ENCODE measurements at regions not wholly inside any gene's neighbourhood (a gene's known extent, or its start where the extent isn't known, plus 50 kb on each side); places are given as distances from the start of the nearest gene placed in this dataset.

DNA sequence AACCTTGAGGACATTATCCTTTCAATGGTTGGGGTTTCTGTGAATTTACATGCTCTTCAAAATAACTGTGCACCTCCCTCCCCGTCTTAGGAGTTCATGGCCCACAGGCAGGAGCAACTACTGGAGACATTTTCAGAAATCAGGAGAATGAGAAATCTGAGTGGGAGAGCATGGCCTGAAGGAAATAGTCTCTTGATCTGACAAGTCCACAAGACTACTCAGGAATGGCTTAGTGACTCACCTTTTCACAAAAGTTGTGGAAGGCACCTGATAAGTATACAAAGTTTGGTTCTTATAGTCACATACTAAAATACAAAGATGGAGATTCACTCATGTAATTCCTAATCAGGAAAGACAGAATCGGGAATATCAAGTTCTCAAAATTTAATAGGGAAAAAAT, 83.6 kb upstream of the NCKAP5 start:
- Mint-ChIP-seq H3K9me3 (peaks cover 0 to 28% (median 4%) of the 10 kb centered on the region in 9 donors), H3K4me1 (no peaks in the 10 kb centered on the region), H3K36me3 (no peaks in the 10 kb centered on the region), H3K4me3 (no peak overlapping the region), H3K27me3 (peaks cover 0 to 5% (median 0%) of the 10 kb centered on the region in 5 donors), H3K27ac (no peak overlapping the region)
- POLR2A ChIA-PET = no interaction called here
- DNase-seq (no peak), ATAC-seq (no peak)

DNA sequence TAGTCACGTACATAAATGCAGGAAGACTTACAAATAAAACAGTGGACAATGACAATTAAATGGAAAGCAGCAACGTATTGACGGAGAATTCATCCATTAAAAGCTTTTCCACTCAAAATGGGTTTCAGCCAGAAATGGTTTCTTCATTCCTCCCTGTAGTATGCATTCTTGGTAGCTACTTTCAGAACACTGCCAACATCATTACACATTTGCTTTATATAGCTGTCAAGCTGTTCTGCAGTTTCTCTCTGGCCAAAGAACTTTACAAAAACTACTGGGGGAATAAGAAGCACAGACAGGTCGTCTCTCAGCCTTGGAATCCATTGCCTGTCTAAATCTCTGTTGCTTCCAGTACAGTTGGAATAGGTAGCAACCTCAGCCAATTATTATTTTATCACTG, 84.1 kb upstream of the NCKAP5 start:
- POLR2A ChIA-PET = no interaction called here
- H3K36me3 Mint-ChIP-seq = no peaks in the 10 kb centered on the region
- no peak overlapping the region for H3K27ac Mint-ChIP-seq
- ATAC-seq = no peak
- no peak overlapping the region for H3K4me3 Mint-ChIP-seq
- peaks cover 0 to 1% (median 0%) of the 10 kb centered on the region in 5 donors for H3K27me3 Mint-ChIP-seq
- DNase-seq = no peak
- H3K9me3 Mint-ChIP-seq = peaks cover 0 to 23% (median 4%) of the 10 kb centered on the region in 9 donors
- H3K4me1 Mint-ChIP-seq = no peaks in the 10 kb centered on the region

DNA sequence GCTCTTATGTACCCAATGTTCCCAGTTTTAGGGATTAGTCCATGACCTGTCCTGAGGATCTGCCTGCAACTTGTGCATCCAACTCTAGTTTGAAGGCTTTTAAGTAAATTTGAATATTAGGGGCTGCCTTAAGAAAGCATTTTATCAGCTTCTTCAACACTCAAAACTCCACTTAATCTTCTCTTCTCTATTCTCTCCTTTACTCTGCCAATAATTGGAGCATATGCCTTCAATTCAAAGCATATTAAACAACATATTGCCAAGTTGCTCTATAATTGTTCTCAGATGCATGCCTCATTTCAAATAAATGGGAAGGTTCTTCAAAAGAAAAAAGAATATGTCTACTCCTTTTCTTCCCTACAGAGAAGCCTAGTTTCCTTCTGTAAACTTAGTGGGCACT, 84.8 kb upstream of the NCKAP5 start:
- Mint-ChIP-seq H3K4me1 (no peaks in the 10 kb centered on the region), H3K36me3 (no peaks in the 10 kb centered on the region), H3K27me3 (no peaks in the 10 kb centered on the region), H3K4me3 (no peak overlapping the region), H3K9me3 (peaks cover 0 to 19% (median 4%) of the 10 kb centered on the region in 9 donors), H3K27ac (no peak overlapping the region)
- DNase-seq (no peak), ATAC-seq (no peak)
- POLR2A ChIA-PET = no interaction called here

DNA sequence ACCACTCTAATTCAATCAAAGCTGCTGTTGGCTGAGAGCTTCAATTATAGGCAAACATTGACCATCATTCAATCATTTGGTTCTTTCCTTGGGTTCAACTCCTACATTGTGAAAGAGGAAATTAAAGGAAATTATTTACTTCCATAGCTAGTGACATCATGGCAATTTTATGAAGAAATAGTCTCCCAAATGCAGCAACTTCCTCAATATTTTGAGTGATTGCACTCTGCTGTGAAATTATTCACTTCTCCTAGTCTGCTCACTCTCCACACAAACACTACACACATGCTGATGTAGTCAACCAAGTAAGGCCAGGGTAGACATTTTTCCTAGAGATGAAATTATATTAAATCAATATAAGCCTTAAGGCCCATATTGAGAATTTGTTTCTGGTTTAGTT, 86.7 kb upstream of the NCKAP5 start:
- Mint-ChIP-seq H3K27ac (no peak overlapping the region), H3K27me3 (no peaks in the 10 kb centered on the region), H3K36me3 (no peaks in the 10 kb centered on the region), H3K4me1 (no peaks in the 10 kb centered on the region), H3K9me3 (peaks cover 0 to 19% (median 0%) of the 10 kb centered on the region in 9 donors), H3K4me3 (no peak overlapping the region)
- POLR2A ChIA-PET = no interaction called here
- no peak for ATAC-seq
- DNase-seq = no peak

DNA sequence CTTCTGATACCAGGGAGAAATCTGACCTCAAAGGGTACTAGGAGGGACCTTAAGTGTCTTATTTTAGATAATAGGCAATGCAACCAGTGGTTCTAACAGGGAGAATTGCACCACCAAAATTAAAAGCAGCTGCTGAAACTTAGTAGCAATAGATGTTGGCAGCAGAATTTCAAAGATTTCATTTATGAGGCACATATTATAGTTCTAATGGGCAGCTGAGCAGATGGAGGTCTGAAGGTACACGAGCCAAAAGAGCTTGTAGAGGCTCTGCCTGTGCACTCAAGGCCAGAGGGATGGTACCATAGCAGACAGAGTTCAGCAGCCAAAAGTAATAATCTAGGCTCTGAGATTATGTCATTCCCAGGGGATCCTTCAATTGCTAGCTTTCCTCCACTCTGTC, 87.3 kb upstream of the NCKAP5 start:
- Mint-ChIP-seq H3K4me1 (no peaks in the 10 kb centered on the region), H3K4me3 (no peak overlapping the region), H3K9me3 (peaks cover 0 to 19% (median 0%) of the 10 kb centered on the region in 9 donors), H3K27me3 (no peaks in the 10 kb centered on the region), H3K36me3 (no peaks in the 10 kb centered on the region), H3K27ac (no peak overlapping the region)
- ATAC-seq (no peak), DNase-seq (no peak)
- POLR2A ChIA-PET = no interaction called here

DNA sequence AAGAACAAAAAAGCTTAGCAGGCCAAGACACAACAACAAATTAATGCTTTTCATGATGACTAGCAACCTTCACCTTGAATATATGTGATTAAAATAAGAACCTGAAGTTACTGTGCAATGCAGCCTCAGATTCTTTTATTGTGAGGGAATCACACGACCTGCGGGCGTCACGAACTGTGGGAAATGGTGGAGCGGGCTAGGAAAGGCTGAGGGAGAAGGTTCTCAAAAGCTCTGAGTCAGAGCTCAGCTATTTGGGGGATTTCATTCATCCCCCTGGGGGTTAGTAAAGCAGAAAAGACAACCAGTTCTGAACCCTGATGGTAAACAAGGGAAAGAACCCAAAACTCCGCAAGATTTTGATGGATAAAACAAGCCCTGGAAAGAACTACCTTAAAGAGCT, 89.3 kb upstream of the NCKAP5 start:
- Mint-ChIP-seq H3K4me3 (no peak overlapping the region), H3K9me3 (peaks cover 0 to 9% (median 0%) of the 10 kb centered on the region in 9 donors)
- DNase-seq = no peak

DNA sequence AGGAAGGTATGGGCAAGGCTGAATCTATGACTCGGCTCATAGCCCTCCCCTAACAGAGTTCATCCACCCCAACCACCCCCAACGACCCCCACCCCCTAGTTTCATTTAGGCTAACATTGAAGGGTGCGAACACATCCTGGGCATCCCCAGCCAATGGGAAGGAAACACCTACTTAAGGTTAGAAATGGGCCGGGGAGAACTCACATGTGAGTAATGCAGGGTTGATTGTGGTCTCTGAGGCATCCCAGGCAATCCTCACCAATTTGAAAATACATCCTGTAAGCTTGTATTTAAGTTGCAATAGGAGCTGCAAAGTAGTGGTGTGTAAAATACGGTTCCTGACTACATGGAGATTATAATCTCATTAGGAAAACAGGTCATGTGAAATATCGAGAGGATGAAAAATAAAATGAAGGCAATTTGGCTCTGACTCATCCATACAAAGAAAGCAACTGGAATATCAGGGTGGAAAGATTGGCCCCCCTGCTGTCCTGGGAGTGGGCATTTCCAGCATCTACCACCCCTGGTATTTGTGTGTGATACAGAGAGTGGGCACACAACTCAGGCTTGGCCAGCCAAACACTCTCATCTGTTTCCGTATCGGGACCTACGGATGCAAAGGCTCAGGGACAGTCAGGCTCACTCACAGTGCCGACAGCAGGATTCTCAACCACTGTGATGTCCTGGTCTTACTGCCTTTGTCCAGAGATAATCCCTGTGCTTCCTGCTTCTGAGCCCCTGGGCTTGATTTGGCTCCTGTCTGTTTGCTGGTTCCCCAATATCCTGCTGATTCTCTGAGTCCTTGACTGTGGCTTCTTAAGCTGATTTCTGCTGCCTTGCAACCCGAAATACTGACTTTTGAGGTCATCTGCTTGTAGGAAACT, 90.0 kb upstream of the NCKAP5 start:
- Mint-ChIP-seq H3K4me1 (no peaks in the 10 kb centered on the region), H3K27ac (no peak overlapping the region), H3K4me3 (no peak overlapping the region), H3K27me3 (peaks cover 0 to 3% (median 0%) of the 10 kb centered on the region in 5 donors), H3K9me3 (peaks cover 0 to 9% (median 0%) of the 10 kb centered on the region in 9 donors), H3K36me3 (no peaks in the 10 kb centered on the region)
- DNase-seq (no peak), ATAC-seq (no peak)
- POLR2A ChIA-PET = no interaction called here

More for the DNA sequence above, 89.3 kb upstream of the NCKAP5 start:
- Mint-ChIP-seq H3K27me3 (peaks cover 0 to 3% (median 0%) of the 10 kb centered on the region in 5 donors), H3K4me1 (no peaks in the 10 kb centered on the region), H3K36me3 (no peaks in the 10 kb centered on the region), H3K27ac (no peak overlapping the region)
- no peak for ATAC-seq
- POLR2A ChIA-PET = no interaction called here

DNA sequence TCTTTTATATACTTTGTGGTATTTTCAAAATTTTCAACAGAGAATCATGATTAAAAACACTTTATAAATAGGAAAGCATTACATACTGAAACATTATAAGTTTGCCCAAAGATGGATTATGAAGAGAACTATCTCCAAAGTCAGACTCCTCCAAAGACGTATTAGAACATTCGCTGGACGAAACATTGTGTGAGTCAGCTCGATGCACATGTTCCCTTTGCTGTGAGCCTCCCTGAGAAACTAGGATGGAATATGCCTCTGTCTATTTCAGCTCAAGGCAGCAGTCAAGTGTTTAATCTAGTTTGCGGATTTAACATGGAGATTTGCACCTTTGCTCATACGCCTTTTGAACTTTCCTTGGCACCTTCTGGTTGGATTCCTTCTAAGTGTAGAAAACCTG, 92.2 kb upstream of the NCKAP5 start:
- POLR2A ChIA-PET = no interaction called here
- no peaks in the 10 kb centered on the region for H3K36me3 Mint-ChIP-seq
- no peak for DNase-seq

DNA sequence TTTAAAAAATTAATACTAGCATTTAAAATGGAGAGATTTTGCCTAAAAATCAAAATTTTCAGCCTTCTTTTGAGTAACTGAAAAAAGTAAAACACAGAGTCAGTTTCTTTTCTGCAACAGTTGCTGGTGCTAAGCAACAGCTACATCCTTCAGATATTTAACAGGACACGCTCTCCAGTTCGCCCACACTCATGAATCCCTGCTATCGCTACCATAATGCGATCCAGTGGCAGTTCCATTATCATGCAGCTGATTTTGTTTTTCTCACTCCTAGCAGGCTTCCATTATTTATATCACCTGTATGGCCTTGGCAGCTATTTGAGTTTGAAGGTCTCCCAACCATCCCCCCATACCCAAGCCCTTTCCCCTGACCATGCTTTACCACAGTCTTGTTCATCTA, 93.1 kb upstream of the NCKAP5 start:
- no peak overlapping the region for H3K4me3 Mint-ChIP-seq
- no peaks in the 10 kb centered on the region for H3K4me1 Mint-ChIP-seq
- no peak overlapping the region for H3K27ac Mint-ChIP-seq
- ATAC-seq = no peak
- no peak for DNase-seq
- POLR2A ChIA-PET = no interaction called here
- H3K9me3 Mint-ChIP-seq = peaks cover 0 to 13% (median 0%) of the 10 kb centered on the region in 9 donors
- peaks cover 0 to 3% (median 0%) of the 10 kb centered on the region in 5 donors for H3K27me3 Mint-ChIP-seq
- H3K36me3 Mint-ChIP-seq = no peaks in the 10 kb centered on the region

More for the DNA sequence above, 92.2 kb upstream of the NCKAP5 start:
- H3K9me3 Mint-ChIP-seq = peaks cover 0 to 13% (median 0%) of the 10 kb centered on the region in 9 donors
- H3K4me3 Mint-ChIP-seq = no peak overlapping the region
- H3K27ac Mint-ChIP-seq = no peak overlapping the region
- H3K4me1 Mint-ChIP-seq = no peaks in the 10 kb centered on the region
- peaks cover 0 to 3% (median 0%) of the 10 kb centered on the region in 5 donors for H3K27me3 Mint-ChIP-seq
- no peak for ATAC-seq

DNA sequence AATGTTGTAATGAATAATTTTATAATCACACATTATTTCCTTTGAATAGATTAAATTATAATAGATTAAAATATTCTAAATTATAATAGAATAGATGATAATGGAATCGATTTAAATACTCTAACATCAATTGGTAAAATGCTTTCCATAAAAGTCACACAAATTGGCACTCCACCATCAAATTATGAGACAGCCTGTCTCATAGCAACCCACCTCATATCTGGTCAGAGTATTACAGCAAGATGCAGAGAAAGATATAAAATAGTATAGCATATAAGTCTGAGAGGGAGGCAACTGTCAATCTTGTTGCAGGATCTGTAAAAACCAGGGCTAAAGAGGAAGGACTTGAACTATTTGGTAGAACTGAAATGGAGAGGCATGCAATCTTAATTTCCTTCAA, 98.4 kb upstream of the NCKAP5 start:
- Mint-ChIP-seq H3K4me1 (no peaks in the 10 kb centered on the region), H3K4me3 (no peak overlapping the region), H3K27ac (no peak overlapping the region), H3K9me3 (peaks cover 5 to 21% (median 12%) of the 10 kb centered on the region in 9 donors), H3K36me3 (peaks cover 0 to 13% (median 0%) of the 10 kb centered on the region in 3 donors), H3K27me3 (peaks cover 0 to 6% (median 0%) of the 10 kb centered on the region in 5 donors)
- ATAC-seq = no peak
- DNase-seq = no peak
- POLR2A ChIA-PET = no interaction called here

DNA sequence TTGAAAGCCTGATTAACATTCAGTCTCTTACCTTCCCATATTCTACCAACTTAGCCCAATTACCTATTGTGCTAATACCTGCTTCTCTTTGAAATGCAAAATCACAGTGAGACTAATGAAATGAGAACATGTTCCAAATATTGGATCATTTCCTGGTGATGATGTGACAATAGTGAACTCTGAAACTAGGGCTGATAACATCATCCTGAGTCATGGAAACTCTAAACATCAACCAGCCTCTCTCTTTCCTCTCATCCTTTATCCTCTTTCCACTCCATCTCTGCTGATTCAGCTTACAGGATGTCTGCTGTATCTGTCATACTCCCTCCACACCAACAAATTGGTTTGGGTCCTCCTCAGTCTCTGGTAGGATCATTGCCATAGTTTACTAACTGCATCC, 98.8 kb upstream of the NCKAP5 start:
- no peak for ATAC-seq
- POLR2A ChIA-PET = no interaction called here
- peaks cover 0 to 6% (median 0%) of the 10 kb centered on the region in 5 donors for H3K27me3 Mint-ChIP-seq
- no peak overlapping the region for H3K27ac Mint-ChIP-seq
- H3K36me3 Mint-ChIP-seq = peaks cover 0 to 13% (median 0%) of the 10 kb centered on the region in 3 donors
- peak overlapping the region in 1 of 10 donors; percentile 28 for H3K4me3 Mint-ChIP-seq
- DNase-seq = no peak
- peaks cover 5 to 21% (median 12%) of the 10 kb centered on the region in 9 donors for H3K9me3 Mint-ChIP-seq
- no peaks in the 10 kb centered on the region for H3K4me1 Mint-ChIP-seq

DNA sequence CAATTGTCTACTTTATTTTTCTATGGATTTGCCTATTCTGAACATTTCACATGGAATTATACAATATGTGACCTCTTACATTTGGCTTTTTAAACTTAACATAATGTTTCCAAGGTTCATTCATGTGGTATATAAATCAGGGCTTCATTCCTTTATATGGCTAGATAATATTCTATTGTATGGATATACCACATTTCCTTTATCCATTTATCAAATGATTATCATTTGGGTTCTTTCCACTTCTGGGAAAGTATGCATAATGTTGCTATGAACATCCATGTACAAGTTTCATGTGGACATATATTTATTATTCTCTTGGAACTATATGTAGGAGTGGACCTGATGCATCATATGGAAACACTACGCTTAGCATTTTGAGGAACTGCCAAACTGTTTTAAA, 99.7 kb upstream of the NCKAP5 start:
- DNase-seq = no peak
- peaks cover 0 to 13% (median 0%) of the 10 kb centered on the region in 3 donors for H3K36me3 Mint-ChIP-seq
- H3K27ac Mint-ChIP-seq = no peak overlapping the region
- no peak for ATAC-seq
- peaks cover 0 to 6% (median 0%) of the 10 kb centered on the region in 5 donors for H3K27me3 Mint-ChIP-seq
- POLR2A ChIA-PET = no interaction called here
- peaks cover 5 to 21% (median 12%) of the 10 kb centered on the region in 9 donors for H3K9me3 Mint-ChIP-seq
- no peak overlapping the region for H3K4me3 Mint-ChIP-seq
- no peaks in the 10 kb centered on the region for H3K4me1 Mint-ChIP-seq

DNA sequence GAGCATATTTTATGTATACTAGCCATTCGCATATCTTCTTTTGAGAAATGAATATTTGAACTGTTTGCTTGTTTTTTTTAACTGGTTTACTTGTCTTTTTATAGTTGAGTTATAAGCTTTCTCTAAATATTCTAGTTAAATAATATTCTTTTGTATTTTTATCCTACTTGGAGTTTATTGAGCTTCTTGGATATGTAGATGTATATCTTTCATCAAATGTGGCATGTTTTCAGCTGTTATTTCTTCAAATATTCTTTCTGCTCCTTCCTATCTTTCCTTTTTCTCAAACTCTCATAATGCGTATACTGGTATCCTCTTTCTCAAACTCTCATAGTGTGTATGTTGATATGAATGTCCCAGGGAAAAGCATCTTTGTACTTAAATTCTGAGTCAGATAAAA, 100.3 kb upstream of the NCKAP5 start:
- Mint-ChIP-seq H3K27ac (no peak overlapping the region), H3K36me3 (peaks cover 0 to 13% (median 0%) of the 10 kb centered on the region in 3 donors), H3K4me1 (no peaks in the 10 kb centered on the region), H3K9me3 (peaks cover 5 to 21% (median 12%) of the 10 kb centered on the region in 9 donors), H3K4me3 (no peak overlapping the region), H3K27me3 (peaks cover 0 to 5% (median 0%) of the 10 kb centered on the region in 5 donors)
- POLR2A ChIA-PET = no interaction called here
- ATAC-seq (no peak), DNase-seq (no peak)
